HG02571 (cell line): ENCODE measurements at regions not wholly inside any gene's neighbourhood (a gene's known extent, or its start where the extent isn't known, plus 50 kb on each side); places are given as distances from the start of the nearest gene placed in this dataset.
"Not testable (repeated sequence)": the region's sequence is repeated elsewhere in the genome, so short reads cannot be mapped to it uniquely, and the experiment has no call there.

Source experiments
- ATAC-seq: cut with Tn5 transposase; IDR thresholded peaks from one replicate; pipeline ENCODE4 v1.9.1; 2021; ENCODE audit warnings: mild to moderate bottlenecking, moderate library complexity; ENCODE audit not compliant: unreplicated experiment

GRCh38 chr18:75775121-75775520, 347.6 kb upstream of the SMIM21 start:
- no peak for ATAC-seq

DNA sequence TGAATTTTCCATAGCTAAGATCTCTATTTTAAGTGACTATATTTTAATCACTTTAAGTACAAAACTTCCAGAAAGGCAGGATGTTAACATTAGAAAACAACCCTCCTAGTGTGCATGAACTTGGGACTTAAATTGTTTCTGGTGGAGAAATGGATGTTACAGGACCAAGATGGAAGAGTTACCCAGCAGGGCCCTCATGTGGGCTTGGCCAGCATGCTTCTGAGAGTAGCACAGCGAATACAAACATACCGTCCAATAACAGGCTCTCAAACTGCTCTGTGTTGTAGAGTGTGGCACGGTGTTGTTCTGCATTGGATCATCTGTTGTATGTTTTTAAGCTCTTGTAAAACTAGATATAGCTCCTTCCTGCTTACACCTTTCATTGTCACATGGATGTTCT, 346.1 kb upstream of the SMIM21 start:
- no peak for ATAC-seq

GRCh38 chr18:75762758-75763157, 335.3 kb upstream of the SMIM21 start:
- ATAC-seq = no peak

DNA sequence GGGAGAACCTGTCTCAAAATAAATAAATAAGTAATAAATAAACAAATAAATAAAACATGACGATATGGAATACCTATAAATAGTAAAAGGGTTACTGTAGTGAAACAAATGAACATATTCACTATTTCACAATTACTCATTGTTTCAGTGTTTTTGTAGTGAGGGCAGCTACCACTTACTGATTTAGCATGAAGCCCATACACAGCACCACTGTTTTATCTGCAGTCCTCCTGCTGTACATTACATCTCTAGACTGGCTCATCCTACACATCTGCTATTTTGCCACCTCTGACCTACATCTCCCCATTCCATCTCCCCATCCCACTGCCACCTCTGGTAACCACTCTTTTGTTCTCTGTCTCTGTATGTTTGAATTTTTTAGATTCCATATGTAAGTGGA, 332.7 kb upstream of the SMIM21 start:
- ATAC-seq = no peak

DNA sequence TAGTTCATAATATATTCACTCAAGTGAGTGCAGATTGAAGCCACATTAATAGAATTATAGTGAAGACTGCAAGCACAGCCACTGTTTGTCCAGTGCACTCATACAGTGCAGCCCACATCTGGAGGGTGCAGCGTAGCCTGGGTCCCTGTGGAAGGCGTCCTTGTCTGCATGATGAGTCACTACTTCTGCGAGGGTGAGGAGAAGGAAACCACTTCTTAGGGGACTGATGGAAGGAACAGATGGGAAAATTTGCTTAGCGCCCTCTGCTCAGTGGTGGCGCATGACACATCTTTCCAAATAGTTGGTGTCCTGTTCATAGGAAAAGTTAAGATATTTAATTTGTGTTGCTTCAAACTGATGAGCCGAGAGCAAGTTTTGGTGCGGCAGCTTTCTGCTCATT, 330.4 kb upstream of the SMIM21 start:
- no peak for ATAC-seq

GRCh38 chr18:75754433-75754832, 326.9 kb upstream of the SMIM21 start:
- no peak for ATAC-seq

GRCh38 chr18:75753753-75754152, 326.2 kb upstream of the SMIM21 start:
- ATAC-seq = no peak

GRCh38 chr18:75752740-75753263, 325.3 kb upstream of the SMIM21 start:
- ATAC-seq = no peak

DNA sequence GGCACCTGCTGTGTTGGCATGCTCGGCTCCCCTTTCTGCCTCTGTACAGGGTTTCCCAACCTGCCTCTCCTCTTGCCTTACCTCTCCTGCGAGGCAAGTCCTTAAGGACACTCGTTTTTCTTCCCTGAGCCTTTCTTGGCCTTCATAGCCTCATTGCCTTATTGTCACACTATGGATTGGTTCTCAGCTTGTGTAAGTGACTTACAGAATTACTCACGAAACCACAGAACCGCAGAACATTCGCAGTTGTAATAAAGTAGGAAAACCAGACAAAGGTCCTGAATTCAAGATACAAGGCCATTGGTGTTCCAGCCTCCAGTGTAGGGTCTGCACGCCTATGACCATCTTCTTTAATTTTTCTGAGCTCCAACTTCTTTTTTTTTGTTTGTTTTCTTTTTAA, 317.6 kb upstream of the SMIM21 start:
- no peak for ATAC-seq

GRCh38 chr18:75742516-75742915, 315.0 kb upstream of the SMIM21 start:
- no peak for ATAC-seq

DNA sequence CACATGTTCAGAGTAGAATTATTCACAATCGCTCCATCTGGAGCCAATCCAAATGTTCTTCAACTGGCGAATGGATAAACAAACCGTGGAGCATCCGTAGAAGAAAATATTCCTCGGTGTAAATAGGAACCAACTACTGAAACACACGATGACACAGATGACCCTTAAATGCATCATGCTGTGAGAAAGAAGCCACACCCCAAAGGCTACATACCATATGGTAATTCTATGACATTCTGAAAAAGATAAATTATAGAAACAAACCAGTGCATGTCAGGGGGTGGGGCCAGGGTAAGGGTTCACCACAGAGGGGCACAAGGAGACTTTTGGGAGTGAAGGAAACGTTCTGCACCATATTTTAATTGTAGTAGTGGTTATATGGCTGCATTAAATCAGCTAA, 312.2 kb upstream of the SMIM21 start:
- ATAC-seq = no peak

GRCh38 chr18:75735291-75735690, 307.8 kb upstream of the SMIM21 start:
- ATAC-seq = no peak

DNA sequence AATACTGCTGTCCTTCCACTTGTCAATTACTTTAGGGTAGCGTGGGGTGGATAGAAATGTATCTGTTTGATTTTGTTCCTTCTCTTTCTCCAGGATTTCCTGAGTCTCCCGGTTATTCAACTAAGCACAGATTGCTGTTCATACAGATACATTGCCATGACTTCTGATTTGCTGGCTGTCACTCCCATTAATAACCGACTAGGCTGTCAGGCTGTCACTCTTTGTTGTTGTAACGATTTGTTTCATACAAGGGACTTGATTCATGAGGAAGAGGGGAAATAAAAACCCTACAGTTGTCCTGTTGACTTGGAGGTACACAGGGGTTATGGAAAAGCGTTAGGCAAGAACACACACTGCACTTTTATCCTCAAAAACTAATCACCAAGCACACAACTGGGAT, 302.7 kb upstream of the SMIM21 start:
- ATAC-seq = no peak

DNA sequence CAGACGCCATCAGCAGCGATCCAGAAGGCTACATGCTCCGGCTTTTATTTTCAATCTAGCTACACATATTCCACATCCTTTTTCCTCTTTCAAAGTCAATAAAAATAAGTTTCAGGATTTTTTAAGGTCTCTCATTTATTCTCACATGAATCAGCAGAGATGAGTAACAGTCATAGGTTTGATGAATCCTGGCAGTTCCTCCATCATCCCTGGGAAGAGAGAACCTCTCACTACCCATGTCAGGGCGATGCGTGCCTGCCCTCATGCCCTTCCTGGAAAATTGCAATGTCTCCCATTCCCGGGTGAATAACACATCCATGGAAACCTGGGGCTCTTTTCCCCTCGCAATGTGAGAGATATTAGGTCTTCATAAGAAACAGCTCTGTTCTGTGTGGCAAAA, 301.1 kb upstream of the SMIM21 start:
- ATAC-seq = no peak

GRCh38 chr18:75727456-75727855, 300.0 kb upstream of the SMIM21 start:
- no peak for ATAC-seq

GRCh38 chr18:75723521-75724340, 296.2 kb upstream of the SMIM21 start:
- ATAC-seq = no peak

DNA sequence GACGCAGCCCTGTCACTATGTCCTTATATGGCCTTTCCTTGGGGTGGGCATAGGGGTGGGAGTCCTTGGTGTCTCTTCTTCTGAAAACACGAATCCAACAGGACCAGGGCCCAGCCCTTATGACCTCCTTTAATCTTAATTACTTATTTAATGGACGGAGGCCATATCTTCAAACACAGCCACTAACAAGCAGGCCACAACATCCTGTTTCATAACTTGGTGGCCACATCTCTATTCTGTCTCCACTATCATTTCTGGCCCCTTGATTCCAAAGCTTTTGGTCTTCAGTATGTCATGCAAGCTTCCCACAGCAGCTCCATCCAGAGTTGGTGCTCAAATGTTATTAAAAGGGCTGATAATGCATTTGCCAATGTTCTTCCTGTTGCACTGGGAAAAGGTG, 287.3 kb upstream of the SMIM21 start:
- no peak for ATAC-seq

GRCh38 chr18:75712124-75712867, 284.8 kb upstream of the SMIM21 start:
- ATAC-seq = not testable (repeated sequence)

- ATAC-seq = no peak
Measured at GRCh38 chr18:75700561-75700960, 273.1 kb upstream of the SMIM21 start.

DNA sequence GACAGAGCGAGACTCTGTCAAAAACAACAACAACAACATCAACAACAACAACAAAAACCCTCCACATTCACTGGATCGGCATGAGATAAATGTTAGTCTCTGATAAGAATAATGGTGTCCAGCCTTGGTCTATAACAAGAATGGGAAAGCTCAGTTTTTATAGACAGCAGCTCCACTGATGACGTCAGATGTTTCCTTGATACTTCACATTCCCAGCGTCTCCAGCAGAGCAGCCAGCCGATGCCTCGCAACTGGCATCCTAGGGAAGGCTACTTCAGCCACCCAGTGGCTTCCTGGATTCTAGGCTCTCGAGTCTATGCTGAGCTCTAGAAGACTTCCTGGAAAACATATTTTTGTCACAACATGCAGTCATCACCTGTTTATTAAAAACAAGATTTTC, 271.4 kb upstream of the SMIM21 start:
- no peak for ATAC-seq

DNA sequence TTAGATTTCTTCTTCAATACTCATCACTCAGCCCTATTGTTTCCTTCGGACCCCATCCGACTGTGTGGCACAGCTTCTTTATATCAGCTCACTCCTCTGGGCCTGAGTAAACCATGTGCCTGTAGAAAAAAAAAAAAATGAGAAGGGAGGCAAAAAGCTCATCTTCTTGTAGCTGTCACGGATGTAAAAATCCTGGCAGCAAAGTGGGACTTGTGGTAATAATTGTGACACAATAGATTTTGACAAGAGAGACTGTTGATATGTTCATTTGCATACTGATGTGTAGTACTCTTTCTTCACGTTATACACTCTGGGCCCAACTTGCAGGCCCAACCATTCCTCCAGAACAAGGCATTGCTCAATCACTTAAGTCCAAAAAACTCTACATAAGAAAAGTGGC, 270.0 kb upstream of the SMIM21 start:
- ATAC-seq = no peak

GRCh38 chr18:75696391-75696790, 268.9 kb upstream of the SMIM21 start:
- ATAC-seq = no peak
